ENCODE measurements at regions not wholly inside any gene's neighbourhood (a gene's known extent, or its start where the extent isn't known, plus 50 kb on each side); places are given as distances from the start of the nearest gene placed in this dataset.

GRCh38 chr2:33735096-33735495 lies 136.0 kb upstream of the FAM98A start:
- no peaks in the 10 kb centered on the region for H3K4me1 ChIP-seq (ENCODE audit: control insufficient read depth in 5 of 5, insufficient read depth in 5 of 5, low read length in 5 of 5)
- no peaks in the 10 kb centered on the region for H3K27me3 ChIP-seq (ENCODE audit: control insufficient read depth in 5 of 5, insufficient read depth in 4 of 5, low read length in 5 of 5)
- H3K27ac ChIP-seq (ENCODE audit: low read depth, low read length) = no peak overlapping the region
- H3K9me3 ChIP-seq (ENCODE audit: control insufficient read depth in 5 of 5, low read length in 5 of 5) = no peaks in the 10 kb centered on the region
- no peak overlapping the region for H3K4me3 ChIP-seq (ENCODE audit: low read depth in 1 of 5, low read length in 5 of 5)
- H3K9ac ChIP-seq (ENCODE audit: low read length in 5 of 5) = no peak overlapping the region
- H3K36me3 ChIP-seq (ENCODE audit: control insufficient read depth in 5 of 5, insufficient read depth in 5 of 5, low read length in 5 of 5) = no peaks in the 10 kb centered on the region

GRCh38 chr2:33730804-33731203 lies 131.7 kb upstream of the FAM98A start:
- Histone ChIP-seq H3K4me1 (ENCODE audit: control insufficient read depth in 5 of 5, insufficient read depth in 5 of 5, low read length in 5 of 5) (no peaks in the 10 kb centered on the region), H3K27ac (ENCODE audit: low read depth, low read length) (no peak overlapping the region), H3K36me3 (ENCODE audit: control insufficient read depth in 5 of 5, insufficient read depth in 5 of 5, low read length in 5 of 5) (no peaks in the 10 kb centered on the region), H3K27me3 (ENCODE audit: control insufficient read depth in 5 of 5, insufficient read depth in 4 of 5, low read length in 5 of 5) (no peaks in the 10 kb centered on the region), H3K9me3 (ENCODE audit: control insufficient read depth in 5 of 5, low read length in 5 of 5) (peaks cover 0 to 9% (median 0%) of the 10 kb centered on the region in 5 donors), H3K9ac (ENCODE audit: low read length in 5 of 5) (no peak overlapping the region), H3K4me3 (ENCODE audit: low read depth in 1 of 5, low read length in 5 of 5) (no peak overlapping the region)

GRCh38 chr2:33730193-33730592 lies 131.1 kb upstream of the FAM98A start:
- Histone ChIP-seq H3K27ac (ENCODE audit: low read depth, low read length) (no peak overlapping the region), H3K9ac (ENCODE audit: low read length in 5 of 5) (no peak overlapping the region), H3K4me3 (ENCODE audit: low read depth in 1 of 5, low read length in 5 of 5) (no peak overlapping the region), H3K27me3 (ENCODE audit: control insufficient read depth in 5 of 5, insufficient read depth in 4 of 5, low read length in 5 of 5) (no peaks in the 10 kb centered on the region), H3K4me1 (ENCODE audit: control insufficient read depth in 5 of 5, insufficient read depth in 5 of 5, low read length in 5 of 5) (no peaks in the 10 kb centered on the region), H3K9me3 (ENCODE audit: control insufficient read depth in 5 of 5, low read length in 5 of 5) (peaks cover 0 to 9% (median 0%) of the 10 kb centered on the region in 5 donors), H3K36me3 (ENCODE audit: control insufficient read depth in 5 of 5, insufficient read depth in 5 of 5, low read length in 5 of 5) (no peaks in the 10 kb centered on the region)

- no peak overlapping the region for H3K9ac ChIP-seq (ENCODE audit: low read length in 5 of 5)
- no peak overlapping the region for H3K27ac ChIP-seq (ENCODE audit: low read depth, low read length)
- H3K27me3 ChIP-seq (ENCODE audit: control insufficient read depth in 5 of 5, insufficient read depth in 4 of 5, low read length in 5 of 5) = no peaks in the 10 kb centered on the region
- no peak overlapping the region for H3K4me3 ChIP-seq (ENCODE audit: low read depth in 1 of 5, low read length in 5 of 5)
- no peaks in the 10 kb centered on the region for H3K36me3 ChIP-seq (ENCODE audit: control insufficient read depth in 5 of 5, insufficient read depth in 5 of 5, low read length in 5 of 5)
- peaks cover 0 to 4% (median 0%) of the 10 kb centered on the region in 5 donors for H3K4me1 ChIP-seq (ENCODE audit: control insufficient read depth in 5 of 5, insufficient read depth in 5 of 5, low read length in 5 of 5)
- H3K9me3 ChIP-seq (ENCODE audit: control insufficient read depth in 5 of 5, low read length in 5 of 5) = peaks cover 0 to 9% (median 0%) of the 10 kb centered on the region in 5 donors
Measured at GRCh38 chr2:33729353-33729752, 130.3 kb upstream of the FAM98A start.

- peaks cover 0 to 6% (median 0%) of the 10 kb centered on the region in 5 donors for H3K4me1 ChIP-seq (ENCODE audit: control insufficient read depth in 5 of 5, insufficient read depth in 5 of 5, low read length in 5 of 5)
- no peak overlapping the region for H3K9ac ChIP-seq (ENCODE audit: low read length in 5 of 5)
- H3K9me3 ChIP-seq (ENCODE audit: control insufficient read depth in 5 of 5, low read length in 5 of 5) = peaks cover 0 to 9% (median 0%) of the 10 kb centered on the region in 5 donors
- no peaks in the 10 kb centered on the region for H3K27me3 ChIP-seq (ENCODE audit: control insufficient read depth in 5 of 5, insufficient read depth in 4 of 5, low read length in 5 of 5)
- no peak overlapping the region for H3K4me3 ChIP-seq (ENCODE audit: low read depth in 1 of 5, low read length in 5 of 5)
- H3K27ac ChIP-seq (ENCODE audit: low read depth, low read length) = no peak overlapping the region
- H3K36me3 ChIP-seq (ENCODE audit: control insufficient read depth in 5 of 5, insufficient read depth in 5 of 5, low read length in 5 of 5) = no peaks in the 10 kb centered on the region
Measured at GRCh38 chr2:33728106-33728505, 129.0 kb upstream of the FAM98A start.

GRCh38 chr2:33727361-33728032 lies 128.4 kb upstream of the FAM98A start:
- no peaks in the 10 kb centered on the region for H3K27me3 ChIP-seq (ENCODE audit: control insufficient read depth in 5 of 5, insufficient read depth in 4 of 5, low read length in 5 of 5)
- H3K36me3 ChIP-seq (ENCODE audit: control insufficient read depth in 5 of 5, insufficient read depth in 5 of 5, low read length in 5 of 5) = no peaks in the 10 kb centered on the region
- H3K9ac ChIP-seq (ENCODE audit: low read length in 5 of 5) = no peak overlapping the region

GRCh38 chr2:33726415-33726814 lies 127.3 kb upstream of the FAM98A start:
- no peak overlapping the region for H3K27ac ChIP-seq (ENCODE audit: low read depth, low read length)
- H3K27me3 ChIP-seq (ENCODE audit: control insufficient read depth in 5 of 5, insufficient read depth in 4 of 5, low read length in 5 of 5) = no peaks in the 10 kb centered on the region
- H3K9me3 ChIP-seq (ENCODE audit: control insufficient read depth in 5 of 5, low read length in 5 of 5) = peaks cover 0 to 9% (median 0%) of the 10 kb centered on the region in 5 donors
- H3K36me3 ChIP-seq (ENCODE audit: control insufficient read depth in 5 of 5, insufficient read depth in 5 of 5, low read length in 5 of 5) = no peaks in the 10 kb centered on the region
- peaks cover 0 to 6% (median 0%) of the 10 kb centered on the region in 5 donors for H3K4me1 ChIP-seq (ENCODE audit: control insufficient read depth in 5 of 5, insufficient read depth in 5 of 5, low read length in 5 of 5)
- H3K9ac ChIP-seq (ENCODE audit: low read length in 5 of 5) = no peak overlapping the region
- H3K4me3 ChIP-seq (ENCODE audit: low read depth in 1 of 5, low read length in 5 of 5) = no peak overlapping the region

More at GRCh38 chr2:33727361-33728032, 128.4 kb upstream of the FAM98A start:
- Histone ChIP-seq H3K9me3 (ENCODE audit: control insufficient read depth in 5 of 5, low read length in 5 of 5) (peaks cover 0 to 9% (median 0%) of the 10 kb centered on the region in 5 donors), H3K27ac (ENCODE audit: low read depth, low read length) (no peak overlapping the region), H3K4me1 (ENCODE audit: control insufficient read depth in 5 of 5, insufficient read depth in 5 of 5, low read length in 5 of 5) (peaks cover 0 to 6% (median 0%) of the 10 kb centered on the region in 5 donors), H3K4me3 (ENCODE audit: low read depth in 1 of 5, low read length in 5 of 5) (no peak overlapping the region)

- Histone ChIP-seq H3K4me3 (ENCODE audit: low read depth in 1 of 5, low read length in 5 of 5) (no peak overlapping the region), H3K36me3 (ENCODE audit: control insufficient read depth in 5 of 5, insufficient read depth in 5 of 5, low read length in 5 of 5) (no peaks in the 10 kb centered on the region), H3K9ac (ENCODE audit: low read length in 5 of 5) (no peak overlapping the region), H3K4me1 (ENCODE audit: control insufficient read depth in 5 of 5, insufficient read depth in 5 of 5, low read length in 5 of 5) (peaks cover 0 to 6% (median 0%) of the 10 kb centered on the region in 5 donors), H3K9me3 (ENCODE audit: control insufficient read depth in 5 of 5, low read length in 5 of 5) (peaks cover 0 to 9% (median 0%) of the 10 kb centered on the region in 5 donors), H3K27me3 (ENCODE audit: control insufficient read depth in 5 of 5, insufficient read depth in 4 of 5, low read length in 5 of 5) (no peaks in the 10 kb centered on the region), H3K27ac (ENCODE audit: low read depth, low read length) (no peak overlapping the region)
Measured at GRCh38 chr2:33723329-33723728, 124.2 kb upstream of the FAM98A start.

- H3K9ac ChIP-seq (ENCODE audit: low read length in 5 of 5) = no peak overlapping the region
- H3K27me3 ChIP-seq (ENCODE audit: control insufficient read depth in 5 of 5, insufficient read depth in 4 of 5, low read length in 5 of 5) = no peaks in the 10 kb centered on the region
- H3K9me3 ChIP-seq (ENCODE audit: control insufficient read depth in 5 of 5, low read length in 5 of 5) = no peaks in the 10 kb centered on the region
- H3K27ac ChIP-seq (ENCODE audit: low read depth, low read length) = no peak overlapping the region
- H3K36me3 ChIP-seq (ENCODE audit: control insufficient read depth in 5 of 5, insufficient read depth in 5 of 5, low read length in 5 of 5) = no peaks in the 10 kb centered on the region
- no peaks in the 10 kb centered on the region for H3K4me1 ChIP-seq (ENCODE audit: control insufficient read depth in 5 of 5, insufficient read depth in 5 of 5, low read length in 5 of 5)
- no peak overlapping the region for H3K4me3 ChIP-seq (ENCODE audit: low read depth in 1 of 5, low read length in 5 of 5)
Measured at GRCh38 chr2:33719067-33719466, 120.0 kb upstream of the FAM98A start.

GRCh38 chr2:33712674-33713073 lies 113.6 kb upstream of the FAM98A start:
- H3K4me3 ChIP-seq (ENCODE audit: low read depth in 1 of 5, low read length in 5 of 5) = no peak overlapping the region

More at GRCh38 chr2:33712674-33713073, 113.6 kb upstream of the FAM98A start:
- Histone ChIP-seq H3K9me3 (ENCODE audit: control insufficient read depth in 5 of 5, low read length in 5 of 5) (no peaks in the 10 kb centered on the region), H3K27ac (ENCODE audit: low read depth, low read length) (no peak overlapping the region), H3K27me3 (ENCODE audit: control insufficient read depth in 5 of 5, insufficient read depth in 4 of 5, low read length in 5 of 5) (no peaks in the 10 kb centered on the region), H3K9ac (ENCODE audit: low read length in 5 of 5) (no peak overlapping the region), H3K36me3 (ENCODE audit: control insufficient read depth in 5 of 5, insufficient read depth in 5 of 5, low read length in 5 of 5) (no peaks in the 10 kb centered on the region), H3K4me1 (ENCODE audit: control insufficient read depth in 5 of 5, insufficient read depth in 5 of 5, low read length in 5 of 5) (no peaks in the 10 kb centered on the region)

Measured in subcutaneous abdominal adipose tissue (tissue), 5 donors.